ENCODE measurements at regions not wholly inside any gene's neighbourhood (a gene's known extent, or its start where the extent isn't known, plus 50 kb on each side); places are given as distances from the start of the nearest gene placed in this dataset.

- Histone ChIP-seq H3K4me2 (ENCODE audit: low read length) (no peak overlapping the region), H3K4me3 (ENCODE audit: low read length) (no peak overlapping the region), H3K4me1 (ENCODE audit: insufficient read depth, low read length) (no peaks in the 10 kb centered on the region), H4K20me1 (ENCODE audit: low read length) (no peaks in the 10 kb centered on the region), H3K9me2 (replicated peaks; ENCODE audit: low read length) (no peaks in the 10 kb centered on the region), H3F3A (ENCODE audit: low read length, unreplicated experiment) (no peaks in the 10 kb centered on the region), H3K36me3 (ENCODE audit: low read depth, low read length) (no peaks in the 10 kb centered on the region), H3K9ac (ENCODE audit: low read length) (no peak overlapping the region), H3K9me3 (ENCODE audit: low read length) (no peaks in the 10 kb centered on the region), H2AFZ (ENCODE audit: low read length) (no peak overlapping the region), H3K79me2 (ENCODE audit: low read length) (no peaks in the 10 kb centered on the region), H3K27ac (ENCODE audit: low read length) (no peak overlapping the region), H3K27me3 (ENCODE audit: low read length) (no peaks in the 10 kb centered on the region)
- no peak; the same call in 1 of the 2 replicates for ATAC-seq
- no TSS peak for BruUV-seq (replicated peaks)
- DNase-seq: peak; percentile 23
- intact Hi-C loops (cut with micrococcal nuclease): no loop called here
- TF ChIP-seq CTCF (conservative IDR thresholded peaks at IDR 0.05; ENCODE audit: low read depth, low read length) (peak; percentile 44), EZH2phosphoT487 (IDR thresholded peaks at IDR 0.05; ENCODE audit: borderline replicate concordance, low read length) (no peak)
- ChIA-PET POLR2A (ENCODE audit: unreplicated experiment) (no interaction called here), CTCF (no interaction called here)
Observed at GRCh38 chr18:34031810-34032209, 192.9 kb downstream of the NOL4 start.

GRCh38 chr18:34028324-34028723 is 196.4 kb downstream of the NOL4 start:
- H3K79me2 ChIP-seq (ENCODE audit: low read length): no peaks in the 10 kb centered on the region
- TF ChIP-seq CTCF (conservative IDR thresholded peaks at IDR 0.05; ENCODE audit: low read depth, low read length) (no peak), EZH2phosphoT487 (IDR thresholded peaks at IDR 0.05; ENCODE audit: borderline replicate concordance, low read length) (no peak), EZH2 (IDR thresholded peaks at IDR 0.05; ENCODE audit: low read length, unreplicated experiment) (no peak)
- no peak overlapping the region for H3K4me2 ChIP-seq (ENCODE audit: low read length)
- H3F3A ChIP-seq (ENCODE audit: low read length, unreplicated experiment): no peaks in the 10 kb centered on the region
- no peaks in the 10 kb centered on the region for H3K9me2 ChIP-seq (replicated peaks; ENCODE audit: low read length)
- no peaks in the 10 kb centered on the region for H3K9me3 ChIP-seq (ENCODE audit: low read length)
- ATAC-seq (no peak), DNase-seq (no peak)
- no TSS peak for BruUV-seq (replicated peaks)
- no peaks in the 10 kb centered on the region for H4K20me1 ChIP-seq (ENCODE audit: low read length)
- no peak overlapping the region for H2AFZ ChIP-seq (ENCODE audit: low read length)
- POLR2A ChIA-PET (ENCODE audit: unreplicated experiment): no interaction called here
- H3K27ac ChIP-seq (ENCODE audit: low read length): no peak overlapping the region
- no peaks in the 10 kb centered on the region for H3K36me3 ChIP-seq (ENCODE audit: low read depth, low read length)
- no peaks in the 10 kb centered on the region for H3K4me1 ChIP-seq (ENCODE audit: insufficient read depth, low read length)
- CTCF ChIA-PET: no interaction called here
- no peaks in the 10 kb centered on the region for H3K27me3 ChIP-seq (ENCODE audit: low read length)
- H3K9ac ChIP-seq (ENCODE audit: low read length): no peak overlapping the region
- intact Hi-C loops (cut with micrococcal nuclease): no loop called here
- no peak overlapping the region for H3K4me3 ChIP-seq (ENCODE audit: low read length)

- Histone ChIP-seq H3K4me3 (ENCODE audit: low read length) (no peak overlapping the region), H3K9me2 (replicated peaks; ENCODE audit: low read length) (no peaks in the 10 kb centered on the region), H4K20me1 (ENCODE audit: low read length) (no peaks in the 10 kb centered on the region), H3K27ac (ENCODE audit: low read length) (no peak overlapping the region), H3K9ac (ENCODE audit: low read length) (no peak overlapping the region), H3F3A (ENCODE audit: low read length, unreplicated experiment) (no peaks in the 10 kb centered on the region), H3K79me2 (ENCODE audit: low read length) (no peaks in the 10 kb centered on the region), H3K4me2 (ENCODE audit: low read length) (no peak overlapping the region), H3K36me3 (ENCODE audit: low read depth, low read length) (no peaks in the 10 kb centered on the region), H3K9me3 (ENCODE audit: low read length) (no peaks in the 10 kb centered on the region), H2AFZ (ENCODE audit: low read length) (no peak overlapping the region), H3K4me1 (ENCODE audit: insufficient read depth, low read length) (no peaks in the 10 kb centered on the region), H3K27me3 (ENCODE audit: low read length) (no peaks in the 10 kb centered on the region)
- BruUV-seq (replicated peaks): no TSS peak
- ATAC-seq: no peak
- CTCF ChIA-PET: no interaction called here
- intact Hi-C loops (cut with micrococcal nuclease): no loop called here
- no peak for DNase-seq
- TF ChIP-seq CTCF (conservative IDR thresholded peaks at IDR 0.05; ENCODE audit: low read depth, low read length) (no peak), EZH2 (IDR thresholded peaks at IDR 0.05; ENCODE audit: low read length, unreplicated experiment) (no peak), EZH2phosphoT487 (IDR thresholded peaks at IDR 0.05; ENCODE audit: borderline replicate concordance, low read length) (no peak)
- POLR2A ChIA-PET (ENCODE audit: unreplicated experiment): no interaction called here
Observed at GRCh38 chr18:34025191-34025801, 199.4 kb downstream of the NOL4 start.
